Activated CD8-positive, alpha-beta memory T cell treated with anti-CD3 and anti-CD28 coated beads for 48 hours (primary cell): ENCODE measurements at regions not wholly inside any gene's neighbourhood (a gene's known extent, or its start where the extent isn't known, plus 50 kb on each side); places are given as distances from the start of the nearest gene placed in this dataset.

Experiments used
- DNase-seq, 3 experiments: peaks; one replicate each; pipeline ENCODE4 v3.0.0-alpha.2; 2020; ENCODE audit warnings: low read depth in 2 of 3, low spot score in 2 of 3

- DNase-seq: no peak
Observed at GRCh38 chr9:96040591-96041461, 165.3 kb downstream of the ERCC6L2 start.

GRCh38 chr9:96038914-96039313 is 163.4 kb downstream of the ERCC6L2 start:
- no peak for DNase-seq

GRCh38 chr9:96038271-96038670 is 162.8 kb downstream of the ERCC6L2 start:
- DNase-seq: no peak

GRCh38 chr9:96034553-96035122 is 159.1 kb downstream of the ERCC6L2 start:
- no peak for DNase-seq

- no peak for DNase-seq
Observed at GRCh38 chr9:96033896-96034295, 158.4 kb downstream of the ERCC6L2 start.

- DNase-seq: no peak
Observed at GRCh38 chr9:96031916-96032534, 156.5 kb downstream of the ERCC6L2 start.

GRCh38 chr9:96031366-96031824 is 155.9 kb downstream of the ERCC6L2 start:
- DNase-seq: no peak

GRCh38 chr9:96029722-96030530 is 154.4 kb downstream of the ERCC6L2 start:
- DNase-seq: no peak

GRCh38 chr9:96027251-96028131 is 152.0 kb downstream of the ERCC6L2 start:
- no peak for DNase-seq

- DNase-seq: no peak
Observed at GRCh38 chr9:96026655-96027213, 151.2 kb downstream of the ERCC6L2 start.

- no peak for DNase-seq
Observed at GRCh38 chr9:96025995-96026602, 150.6 kb downstream of the ERCC6L2 start.

- no peak for DNase-seq
Observed at GRCh38 chr9:96023486-96023885, 148.0 kb downstream of the ERCC6L2 start.

- DNase-seq: peak in 2 of 3 experiments; percentile 40 to 52
Observed at GRCh38 chr9:96022445-96023051, 147.1 kb downstream of the ERCC6L2 start.

- DNase-seq: no peak
Observed at GRCh38 chr9:96021551-96022444, 146.3 kb downstream of the ERCC6L2 start.

- DNase-seq: peak in 1 of 3 experiments; percentile 49
Observed at GRCh38 chr9:96020792-96021550, 145.5 kb downstream of the ERCC6L2 start.

- DNase-seq: no peak
Observed at GRCh38 chr9:96020300-96020791, 144.9 kb downstream of the ERCC6L2 start.
